Hepatocyte (in vitro differentiated cells): ENCODE measurements at regions not wholly inside any gene's neighbourhood (a gene's known extent, or its start where the extent isn't known, plus 50 kb on each side); places are given as distances from the start of the nearest gene placed in this dataset.

Source experiments
- DNase-seq: peaks from one replicate; pipeline ENCODE4 v3.0.0-alpha.2; 2016; ENCODE audit warnings: low spot score
- H2AFZ ChIP-seq: fragments of 200-600 bp; sonication (generic); 2 replicates; pipeline ENCODE4 v1.6.0; 2016; ENCODE audit warnings: antibody characterized with exemption, mild to moderate bottlenecking
- H3K27ac ChIP-seq: fragments of 200-600 bp; sonication (generic); 2 replicates; pipeline ENCODE4 v1.5.1; 2016; ENCODE audit warnings: mild to moderate bottlenecking
- H3K27me3 ChIP-seq: fragments of 200-600 bp; sonication (generic); 2 replicates; pipeline ENCODE4 v1.6.1; 2016
- H3K36me3 ChIP-seq: fragments of 200-600 bp; sonication (generic); replicated peaks from 2 replicates; pipeline ENCODE4 v1.5.1; 2016; ENCODE audit warnings: low read depth; ENCODE audit not compliant: insufficient read depth
- H3K4me1 ChIP-seq: fragments of 200-600 bp; sonication (generic); 2 replicates; pipeline ENCODE4 v1.5.1; 2016; ENCODE audit warnings: mild to moderate bottlenecking, moderate library complexity; ENCODE audit not compliant: insufficient read depth
- H3K4me2 ChIP-seq: fragments of 200-600 bp; sonication (generic); 2 replicates; pipeline ENCODE4 v1.6.0; 2016
- H3K4me3 ChIP-seq: fragments of 200-600 bp; sonication (generic); 2 replicates; pipeline ENCODE4 v1.5.1; 2016; ENCODE audit warnings: mild to moderate bottlenecking
- H3K79me2 ChIP-seq: fragments of 200-600 bp; sonication (generic); 2 replicates; pipeline ENCODE4 v1.6.0; 2017; ENCODE audit warnings: mild to moderate bottlenecking
- H3K9me2 ChIP-seq: fragments of 200-600 bp; sonication (generic); replicated peaks from 2 replicates; pipeline ENCODE4 v1.6.0; 2017; ENCODE audit warnings: mild to moderate bottlenecking; ENCODE audit not compliant: insufficient read depth
- H3K9me3 ChIP-seq: fragments of 200-600 bp; sonication (generic); 2 replicates; pipeline ENCODE4 v1.5.1; 2016; ENCODE audit warnings: low read depth, mild to moderate bottlenecking
- H4K20me1 ChIP-seq: fragments of 200-600 bp; sonication (generic); 2 replicates; pipeline ENCODE4 v1.6.0; 2016; ENCODE audit warnings: mild to moderate bottlenecking; ENCODE audit not compliant: insufficient read depth, poor library complexity, severe bottlenecking
- EZH2 ChIP-seq: fragments of 200-600 bp; sonication (generic); IDR thresholded peaks from 2 replicates; pipeline ENCODE4 v1.6.1; 2016; ENCODE audit warnings: antibody characterized with exemption, mild to moderate bottlenecking, borderline replicate concordance
- EZH2phosphoT487 ChIP-seq: fragments of 200-600 bp; sonication (generic); IDR thresholded peaks from one replicate; pipeline ENCODE4 v1.6.1; 2018; ENCODE audit warnings: antibody characterized with exemption, mild to moderate bottlenecking, low read depth, moderate library complexity; ENCODE audit not compliant: unreplicated experiment, severe bottlenecking
- WGBS: methylation state at CpG from one replicate; pipeline ENCODE4 v1.1.6; 2016; ENCODE audit warnings: low lambda C conversion rate; ENCODE audit errors: missing lambda C conversion rate; 5-methylcytosine and 5-hydroxymethylcytosine counted together
- TF ChIP-seq, protein P1 (sequence below): fragments of 200-600 bp; sonication (generic); IDR thresholded peaks from 2 replicates; pipeline ENCODE4 v1.5.1; 2016; ENCODE audit warnings: antibody characterized with exemption, mild to moderate bottlenecking; ENCODE audit not compliant: poor library complexity

DNA sequence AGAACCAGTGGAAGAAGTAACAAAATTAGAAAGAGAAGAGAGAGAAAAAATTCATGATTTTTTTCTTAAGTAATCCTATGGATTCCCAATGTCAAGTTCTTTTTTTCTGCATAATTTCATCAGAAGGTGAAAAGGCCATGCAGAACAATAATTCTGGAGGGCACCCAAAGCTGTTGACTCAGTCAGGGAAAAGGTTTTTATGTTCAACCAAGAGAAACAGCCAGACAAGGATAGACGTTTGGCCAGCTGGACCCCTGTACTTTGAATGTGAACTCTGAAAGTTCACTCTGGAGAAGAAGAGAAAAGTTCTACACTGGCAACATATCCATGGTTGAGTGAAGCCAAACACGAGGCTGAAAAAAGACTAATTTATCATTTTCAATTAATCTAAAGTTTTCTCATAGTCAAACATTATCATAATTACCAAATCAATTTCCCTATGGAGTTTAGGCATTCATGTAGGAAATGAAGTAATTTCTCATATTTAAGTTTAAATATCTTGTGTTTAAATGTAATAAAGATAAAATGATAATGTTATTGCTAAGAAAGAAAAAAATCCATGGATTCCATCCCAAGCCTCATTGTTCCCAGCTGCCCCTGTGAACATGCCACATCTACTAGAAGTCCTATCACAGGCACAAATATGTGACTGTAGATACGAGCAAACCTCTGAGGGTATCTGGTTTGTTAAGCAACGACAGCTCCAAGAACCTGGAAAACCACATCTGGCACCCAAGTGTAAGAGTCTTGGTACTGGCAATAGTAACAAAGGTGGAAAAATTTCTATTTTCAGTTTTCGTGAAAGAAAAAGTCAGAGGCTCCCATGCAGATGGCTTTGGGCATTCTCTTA lies 742.7 kb upstream of the ACVR2A start:
- Histone ChIP-seq H3K27ac (no peak overlapping the region), H3K9me2 (no peaks in the 10 kb centered on the region), H2AFZ (no peak overlapping the region), H3K79me2 (no peaks in the 10 kb centered on the region), H3K4me3 (no peak overlapping the region), H4K20me1 (no peaks in the 10 kb centered on the region), H3K9me3 (no peaks in the 10 kb centered on the region), H3K36me3 (no peaks in the 10 kb centered on the region), H3K4me1 (no peaks in the 10 kb centered on the region), H3K27me3 (no peaks in the 10 kb centered on the region), H3K4me2 (no peak overlapping the region)
- 86% methylated on average over 5 of the region's 5 CpGs for WGBS
- TF ChIP-seq, protein P1, sequence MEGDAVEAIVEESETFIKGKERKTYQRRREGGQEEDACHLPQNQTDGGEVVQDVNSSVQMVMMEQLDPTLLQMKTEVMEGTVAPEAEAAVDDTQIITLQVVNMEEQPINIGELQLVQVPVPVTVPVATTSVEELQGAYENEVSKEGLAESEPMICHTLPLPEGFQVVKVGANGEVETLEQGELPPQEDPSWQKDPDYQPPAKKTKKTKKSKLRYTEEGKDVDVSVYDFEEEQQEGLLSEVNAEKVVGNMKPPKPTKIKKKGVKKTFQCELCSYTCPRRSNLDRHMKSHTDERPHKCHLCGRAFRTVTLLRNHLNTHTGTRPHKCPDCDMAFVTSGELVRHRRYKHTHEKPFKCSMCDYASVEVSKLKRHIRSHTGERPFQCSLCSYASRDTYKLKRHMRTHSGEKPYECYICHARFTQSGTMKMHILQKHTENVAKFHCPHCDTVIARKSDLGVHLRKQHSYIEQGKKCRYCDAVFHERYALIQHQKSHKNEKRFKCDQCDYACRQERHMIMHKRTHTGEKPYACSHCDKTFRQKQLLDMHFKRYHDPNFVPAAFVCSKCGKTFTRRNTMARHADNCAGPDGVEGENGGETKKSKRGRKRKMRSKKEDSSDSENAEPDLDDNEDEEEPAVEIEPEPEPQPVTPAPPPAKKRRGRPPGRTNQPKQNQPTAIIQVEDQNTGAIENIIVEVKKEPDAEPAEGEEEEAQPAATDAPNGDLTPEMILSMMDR = no peak
- TF ChIP-seq EZH2 (no peak), EZH2phosphoT487 (no peak)
- no peak for DNase-seq

DNA sequence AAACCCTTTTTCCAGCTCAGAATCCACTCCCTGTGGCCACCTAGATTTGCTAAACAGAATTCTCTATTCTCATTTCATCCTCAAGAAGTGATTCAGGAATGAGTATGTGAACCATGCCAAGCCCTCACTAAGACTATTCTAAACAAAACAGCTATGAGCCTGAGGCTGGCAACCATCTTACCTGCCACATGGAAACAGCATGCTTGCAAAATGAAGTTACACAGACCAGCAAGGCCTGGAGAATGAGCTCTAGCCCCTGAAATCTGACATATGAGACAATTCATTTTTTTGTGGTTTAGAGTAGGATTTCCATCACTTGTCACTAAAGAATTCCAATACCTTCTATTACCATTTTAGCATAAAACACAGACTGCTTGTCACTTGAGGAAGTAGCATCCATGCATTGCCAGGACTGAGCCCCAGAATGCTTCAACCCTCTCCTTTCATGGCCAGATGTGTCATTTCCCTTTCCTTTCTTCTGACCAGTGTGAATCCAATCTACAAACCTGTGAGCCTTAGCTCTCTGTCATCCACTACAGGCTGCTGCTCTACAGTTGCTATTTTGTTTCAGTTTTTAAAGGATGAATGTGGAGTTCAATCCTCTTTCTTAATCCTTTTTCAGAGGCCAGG lies 744.3 kb upstream of the ACVR2A start:
- TF ChIP-seq EZH2 (no peak), EZH2phosphoT487 (no peak)
- TF ChIP-seq, protein P1 = no peak

DNA sequence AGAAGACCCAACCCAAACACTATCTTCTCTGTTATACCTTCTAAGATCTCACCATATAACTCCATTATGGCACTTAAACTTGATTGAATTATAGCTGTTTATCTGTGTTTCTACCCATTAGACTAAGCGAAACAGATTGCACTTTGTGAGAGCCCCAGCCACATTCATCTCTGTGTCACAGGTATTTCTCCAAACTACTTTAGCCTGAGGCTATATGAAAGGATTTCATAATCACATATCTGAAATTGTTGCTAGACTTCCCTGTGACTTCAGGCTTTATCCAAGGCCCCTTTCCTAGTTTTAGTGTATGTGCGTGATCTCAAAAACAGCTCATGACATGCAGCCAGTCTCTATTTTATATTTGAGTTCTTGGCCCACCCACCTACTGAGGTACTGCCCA lies 745.0 kb upstream of the ACVR2A start:
- no peaks in the 10 kb centered on the region for H3K4me1 ChIP-seq
- no peaks in the 10 kb centered on the region for H3K9me2 ChIP-seq
- no peak for DNase-seq
- H3K36me3 ChIP-seq = no peaks in the 10 kb centered on the region
- H3K79me2 ChIP-seq = no peaks in the 10 kb centered on the region
- H4K20me1 ChIP-seq = no peaks in the 10 kb centered on the region
- H3K4me3 ChIP-seq = no peak overlapping the region
- H3K27ac ChIP-seq = peak overlapping the region; percentile 21
- H3K4me2 ChIP-seq = no peak overlapping the region
- no peaks in the 10 kb centered on the region for H3K27me3 ChIP-seq
- H2AFZ ChIP-seq = no peak overlapping the region
- no peak for TF ChIP-seq EZH2
- TF ChIP-seq, protein P1 = no peak
- no peak for TF ChIP-seq EZH2phosphoT487
- no peaks in the 10 kb centered on the region for H3K9me3 ChIP-seq
- 87% methylated on average over 2 of the region's 2 CpGs for WGBS

More for the DNA sequence above, 744.3 kb upstream of the ACVR2A start:
- Histone ChIP-seq H3K9me3 (no peaks in the 10 kb centered on the region), H3K27me3 (no peaks in the 10 kb centered on the region), H2AFZ (no peak overlapping the region), H3K4me2 (no peak overlapping the region), H3K4me3 (no peak overlapping the region), H3K27ac (peak overlapping the region; percentile 21), H3K36me3 (no peaks in the 10 kb centered on the region), H4K20me1 (no peaks in the 10 kb centered on the region), H3K9me2 (no peaks in the 10 kb centered on the region), H3K4me1 (no peaks in the 10 kb centered on the region), H3K79me2 (no peaks in the 10 kb centered on the region)
- DNase-seq = peak; percentile 7
